Sigmoid colon (tissue), 6 donors: ENCODE measurements at regions not wholly inside any gene's neighbourhood (a gene's known extent, or its start where the extent isn't known, plus 50 kb on each side); places are given as distances from the start of the nearest gene placed in this dataset.

ENCODE experiments used
- DNase-seq: peaks from one replicate; pipeline ENCODE4 v3.0.0-alpha.2; 2019
- H3K27ac ChIP-seq, 4 donors: fragments of 200-600 bp; sonication (generic); one replicate each; pipeline ENCODE4 v1.5.1; 2016 to 2019; ENCODE audit warnings: mild to moderate bottlenecking in 1 of 4
- H3K27me3 ChIP-seq, 3 donors: fragments of 200-600 bp; sonication (generic); one replicate each; pipeline ENCODE4 v1.5.1; 2019; ENCODE audit warnings: mild to moderate bottlenecking in 1 of 3
- H3K36me3 ChIP-seq, 4 donors: fragments of 200-600 bp; sonication (generic); one replicate each; pipeline ENCODE4 v1.5.1; 2016 to 2019
- H3K4me1 ChIP-seq, 4 donors: fragments of 200-600 bp; sonication (generic); one replicate each; pipeline ENCODE4 v1.5.1; 2017 to 2019
- H3K4me3 ChIP-seq, 4 donors: fragments of 200-600 bp; sonication (generic); one replicate each; pipeline ENCODE4 v1.5.1; 2017 to 2019; ENCODE audit warnings: mild to moderate bottlenecking in 2 of 4, moderate library complexity in 1 of 4
- H3K9me3 ChIP-seq, 4 donors: fragments of 200-600 bp in 3 of 4; sonication (generic) in 3 of 4; one replicate each; pipeline versions ENCODE4 v1.5.1 to v1.6.1; 2013 to 2019
- CTCF ChIP-seq, 4 experiments: fragments of 450-650 bp in 3 of 4; fragments of 200-600 bp in 1 of 4; IDR thresholded peaks; one replicate each; pipeline ENCODE4 v1.5.1; 2016 to 2019; ENCODE audit warnings: antibody characterized with exemption in 4 of 4, mild to moderate bottlenecking in 3 of 4, moderate library complexity in 2 of 4
- EP300 ChIP-seq, 4 donors: sonication (generic); formaldehyde crosslinking; IDR thresholded peaks; one replicate each; pipeline ENCODE4 v1.6.1; 2017; ENCODE audit warnings: antibody characterized with exemption in 4 of 4
- POLR2A ChIP-seq, 2 donors: fragments of 450-650 bp; IDR thresholded peaks; one replicate each; pipeline ENCODE4 v1.6.1; 2016; ENCODE audit warnings: antibody characterized with exemption in 2 of 2, mild to moderate bottlenecking in 2 of 2, moderate library complexity in 2 of 2
- POLR2AphosphoS5 ChIP-seq, 4 donors: sonication (generic); formaldehyde crosslinking; IDR thresholded peaks; one replicate each; pipeline ENCODE4 v1.6.1; 2017; ENCODE audit warnings: antibody characterized with exemption in 4 of 4
- WGBS, 2 donors: extraction: QIAGEN DNeasy Blood & Tissue Kit; methylation state at CpG; one replicate each; pipeline ENCODE4 v1.1.7; 2013; 5-methylcytosine and 5-hydroxymethylcytosine counted together
- intact Hi-C: fragments of 100-400 bp; cut with DNase I; formaldehyde crosslinking; loops from one replicate; pipeline ENCODE4 v1.15.1; 2023
- donor health status: healthy with polysubstance abuse.
- donor health status: healthy.

GRCh38 chr3:69540706-69541581 lies 155.1 kb upstream of the FRMD4B start:
- H3K27me3 ChIP-seq = peaks cover 0 to 41% (median 18%) of the 10 kb centered on the region in 3 donors
- no peak overlapping the region for H3K27ac ChIP-seq
- no peaks in the 10 kb centered on the region for H3K36me3 ChIP-seq
- peaks cover 0 to 22% (median 18%) of the 10 kb centered on the region in 4 donors for H3K4me1 ChIP-seq
- no peaks in the 10 kb centered on the region for H3K9me3 ChIP-seq
- 23 to 30% methylated on average over 24 of the region's 24 CpGs for WGBS, 2 donors
- DNase-seq = no peak
- peak overlapping the region in 2 of 4 donors; percentile 45 to 46 for H3K4me3 ChIP-seq
- intact Hi-C loops = no loop called here
- no peak for TF ChIP-seq POLR2AphosphoS5 (IDR thresholded peaks at IDR 0.05)
- no peak for TF ChIP-seq POLR2A (IDR thresholded peaks at IDR 0.05)

GRCh38 chr3:69539134-69539533 lies 153.2 kb upstream of the FRMD4B start:
- TF ChIP-seq POLR2A (IDR thresholded peaks at IDR 0.05) = no peak
- TF ChIP-seq EP300 (IDR thresholded peaks at IDR 0.05) = no peak
- TF ChIP-seq CTCF (IDR thresholded peaks at IDR 0.05) = no peak
- Histone ChIP-seq H3K4me3 (no peak overlapping the region), H3K36me3 (no peaks in the 10 kb centered on the region), H3K27me3 (peaks cover 0 to 41% (median 18%) of the 10 kb centered on the region in 3 donors), H3K4me1 (peaks cover 0 to 22% (median 18%) of the 10 kb centered on the region in 4 donors), H3K9me3 (no peaks in the 10 kb centered on the region), H3K27ac (no peak overlapping the region)
- 9 to 43% methylated on average over 2 of the region's 2 CpGs for WGBS, 2 donors
- no peak for DNase-seq
- intact Hi-C loops = no loop called here

- 77 to 78% methylated on average over 1 of the region's 1 CpG for WGBS, 2 donors
- no peaks in the 10 kb centered on the region for H3K36me3 ChIP-seq
- intact Hi-C loops = no loop called here
- DNase-seq = no peak
- no peak overlapping the region for H3K4me3 ChIP-seq
- H3K27ac ChIP-seq = no peak overlapping the region
- peaks cover 0 to 22% (median 18%) of the 10 kb centered on the region in 4 donors for H3K4me1 ChIP-seq
- no peaks in the 10 kb centered on the region for H3K9me3 ChIP-seq
- peaks cover 0 to 32% (median 18%) of the 10 kb centered on the region in 3 donors for H3K27me3 ChIP-seq
- TF ChIP-seq POLR2A (IDR thresholded peaks at IDR 0.05) = no peak
Observed at GRCh38 chr3:69538281-69538680, 152.4 kb upstream of the FRMD4B start.

- Histone ChIP-seq H3K9me3 (no peaks in the 10 kb centered on the region), H3K36me3 (no peaks in the 10 kb centered on the region), H3K27me3 (peaks cover 0 to 14% (median 2%) of the 10 kb centered on the region in 3 donors), H3K4me3 (no peak overlapping the region), H3K4me1 (peaks cover 0 to 25% (median 22%) of the 10 kb centered on the region in 4 donors), H3K27ac (no peak overlapping the region)
- TF ChIP-seq EP300 (IDR thresholded peaks at IDR 0.05) = no peak
- no peak for TF ChIP-seq CTCF (IDR thresholded peaks at IDR 0.05)
- no peak for TF ChIP-seq POLR2A (IDR thresholded peaks at IDR 0.05)
- no peak for TF ChIP-seq POLR2AphosphoS5 (IDR thresholded peaks at IDR 0.05)
- WGBS, 2 donors = 84 to 86% methylated on average over 19 of the region's 19 CpGs
- no peak for DNase-seq
- intact Hi-C loops = no loop called here
Observed at GRCh38 chr3:69536306-69537020, 150.6 kb upstream of the FRMD4B start.

- peaks cover 0 to 20% (median 19%) of the 10 kb centered on the region in 4 donors for H3K4me1 ChIP-seq
- no peak for DNase-seq
- intact Hi-C loops = no loop called here
Observed at GRCh38 chr3:69535613-69536012, 149.7 kb upstream of the FRMD4B start.

More at GRCh38 chr3:69535613-69536012, 149.7 kb upstream of the FRMD4B start:
- H3K36me3 ChIP-seq = no peaks in the 10 kb centered on the region
- H3K9me3 ChIP-seq = no peaks in the 10 kb centered on the region
- TF ChIP-seq POLR2A (IDR thresholded peaks at IDR 0.05) (no peak), EP300 (IDR thresholded peaks at IDR 0.05) (no peak), CTCF (IDR thresholded peaks at IDR 0.05) (no peak), POLR2AphosphoS5 (IDR thresholded peaks at IDR 0.05) (no peak)
- WGBS, 2 donors = 79 to 89% methylated on average over 9 of the region's 9 CpGs
- no peak overlapping the region for H3K4me3 ChIP-seq
- H3K27ac ChIP-seq = no peak overlapping the region
- peaks cover 0 to 5% (median 0%) of the 10 kb centered on the region in 3 donors for H3K27me3 ChIP-seq
